H1 (cell line): ENCODE measurements at regions not wholly inside any gene's neighbourhood (a gene's known extent, or its start where the extent isn't known, plus 50 kb on each side); places are given as distances from the start of the nearest gene placed in this dataset.

Source experiments
- USF2 ChIP-seq: IDR thresholded peaks from 2 replicates; pipeline ENCODE4 v1.6.1; 2011; ENCODE audit warnings: low read length, improper control_type of control experiment
- TF ChIP-seq, protein P1 (sequence below): IDR thresholded peaks from 2 replicates; pipeline ENCODE4 v1.6.1; 2012; ENCODE audit warnings: inconsistent platforms

GRCh38 chr2:150619607-150620330 is 132.3 kb upstream of the RND3 start (continued):
- TF ChIP-seq, protein P1, sequence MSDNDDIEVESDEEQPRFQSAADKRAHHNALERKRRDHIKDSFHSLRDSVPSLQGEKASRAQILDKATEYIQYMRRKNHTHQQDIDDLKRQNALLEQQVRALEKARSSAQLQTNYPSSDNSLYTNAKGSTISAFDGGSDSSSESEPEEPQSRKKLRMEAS: no peak
- no peak for TF ChIP-seq USF2
- TF ChIP-seq, all 59 proteins: peak for 0
